NCI-H526 treated with DMSO at 0.1 percent for 48 hours (cell line): ENCODE measurements at regions not wholly inside any gene's neighbourhood (a gene's known extent, or its start where the extent isn't known, plus 50 kb on each side); places are given as distances from the start of the nearest gene placed in this dataset.

ENCODE experiments used
- DNase-seq: peaks from one replicate; lab custom pipeline; 2025; lab: John Stamatoyannopoulos, UW

DNA sequence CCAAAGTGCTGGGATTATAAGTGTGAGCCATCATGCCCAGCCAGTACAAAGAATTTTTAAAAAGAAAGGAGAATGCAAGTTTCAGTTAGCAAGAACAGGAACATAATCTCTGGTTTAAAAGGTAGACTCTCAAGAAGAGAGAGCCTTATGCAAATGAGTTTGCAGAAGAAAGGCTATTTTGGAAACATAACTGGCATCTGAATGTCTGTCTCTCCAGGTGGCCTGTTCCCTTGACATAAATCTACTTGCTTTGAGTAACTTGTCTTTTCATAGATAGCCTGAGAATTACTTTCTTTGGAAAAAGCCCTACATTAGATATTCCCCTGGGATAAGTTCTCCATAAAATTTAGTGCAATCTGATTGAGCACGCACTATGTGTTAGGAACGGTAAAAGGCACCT, 109.6 kb downstream of the ICOS start:
- DNase-seq: no peak

- DNase-seq: no peak
Measured at GRCh38 chr2:204049635-204050034, 113.1 kb downstream of the ICOS start.

DNA sequence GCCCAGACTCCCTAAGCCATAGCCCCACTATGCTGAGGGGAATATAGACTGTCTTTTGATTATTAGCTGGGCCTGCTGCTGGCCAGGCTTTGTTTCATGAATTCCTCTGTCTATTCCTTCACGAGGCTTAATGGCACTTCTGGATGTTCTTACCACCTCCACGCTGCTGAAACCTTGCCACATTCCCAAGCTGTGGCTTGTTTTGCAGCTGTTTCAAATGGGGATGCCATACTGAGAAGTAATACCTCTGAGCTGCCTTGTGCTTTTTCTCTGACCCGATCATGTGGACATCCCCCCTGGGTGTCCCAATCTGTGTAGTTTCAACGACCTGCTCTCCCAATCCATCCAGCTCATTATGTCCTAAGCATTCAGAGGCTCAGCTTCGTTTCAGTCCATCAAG, 114.1 kb downstream of the ICOS start:
- no peak for DNase-seq

GRCh38 chr2:204051476-204051875, 114.9 kb downstream of the ICOS start:
- DNase-seq: no peak

- no peak for DNase-seq
Measured at GRCh38 chr2:204051984-204052556, 115.5 kb downstream of the ICOS start.

DNA sequence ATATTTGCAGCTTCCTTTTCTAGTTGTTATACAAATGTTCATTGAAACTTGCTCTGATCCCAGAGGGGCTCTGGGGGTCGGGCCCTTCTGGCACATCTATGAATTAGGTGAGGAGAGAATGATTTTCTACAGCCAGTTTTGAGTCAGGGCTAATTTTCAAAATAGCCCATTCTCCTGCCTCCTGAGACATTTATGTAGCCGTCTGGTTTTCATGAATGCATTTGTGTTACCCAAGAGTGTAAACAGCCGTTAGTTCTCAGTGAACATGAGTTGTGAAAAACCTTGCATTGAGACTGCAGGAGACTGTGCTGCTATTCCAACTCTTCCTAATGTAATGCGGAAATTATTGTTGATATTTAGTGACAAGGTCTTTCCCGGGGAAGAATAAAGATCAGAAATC, 122.5 kb downstream of the ICOS start:
- DNase-seq: no peak

DNA sequence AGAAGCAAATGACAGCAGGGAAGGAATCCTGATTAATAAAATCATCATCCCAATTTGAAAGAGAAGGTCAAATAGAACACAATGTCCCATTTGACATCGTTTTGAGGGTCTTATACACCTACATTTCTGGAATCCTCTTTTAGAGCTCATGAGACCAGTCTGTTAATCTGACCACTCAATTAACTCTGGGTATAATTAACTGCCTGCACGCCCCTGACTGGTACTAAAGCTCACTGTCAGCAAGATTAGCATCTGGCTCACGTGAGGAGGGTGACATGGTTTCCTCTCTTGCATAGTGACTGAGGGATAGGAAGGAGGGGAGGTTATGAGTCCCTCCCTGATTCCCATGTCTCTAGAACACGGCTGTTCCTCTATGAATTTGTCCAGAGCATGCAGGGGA, 124.3 kb downstream of the ICOS start:
- DNase-seq: no peak

- no peak for DNase-seq
Measured at GRCh38 chr2:204061241-204061640, 124.7 kb downstream of the ICOS start.

- DNase-seq: no peak
Measured at GRCh38 chr2:204064119-204064518, 127.6 kb downstream of the ICOS start.

GRCh38 chr2:204065566-204065965, 129.0 kb downstream of the ICOS start:
- DNase-seq: no peak

DNA sequence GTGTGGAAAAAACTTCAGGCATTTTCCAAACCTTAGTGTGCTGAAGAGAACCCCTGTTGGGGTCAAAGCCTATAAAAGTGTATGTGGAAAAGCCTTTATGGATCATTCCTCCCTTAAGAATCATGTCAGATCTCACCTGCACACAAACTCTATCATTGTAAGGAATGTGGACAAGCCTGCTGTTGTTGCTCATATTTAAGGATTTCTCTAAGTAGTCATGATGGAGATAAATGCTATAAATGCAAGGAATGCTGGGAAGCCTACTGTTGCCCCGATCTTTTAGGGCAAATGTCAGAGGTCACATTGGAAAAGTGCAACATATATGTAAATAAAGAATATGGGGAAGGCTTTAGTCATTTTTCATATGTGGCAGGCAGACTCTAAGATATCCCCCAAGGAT, 129.5 kb downstream of the ICOS start:
- DNase-seq: no peak

DNA sequence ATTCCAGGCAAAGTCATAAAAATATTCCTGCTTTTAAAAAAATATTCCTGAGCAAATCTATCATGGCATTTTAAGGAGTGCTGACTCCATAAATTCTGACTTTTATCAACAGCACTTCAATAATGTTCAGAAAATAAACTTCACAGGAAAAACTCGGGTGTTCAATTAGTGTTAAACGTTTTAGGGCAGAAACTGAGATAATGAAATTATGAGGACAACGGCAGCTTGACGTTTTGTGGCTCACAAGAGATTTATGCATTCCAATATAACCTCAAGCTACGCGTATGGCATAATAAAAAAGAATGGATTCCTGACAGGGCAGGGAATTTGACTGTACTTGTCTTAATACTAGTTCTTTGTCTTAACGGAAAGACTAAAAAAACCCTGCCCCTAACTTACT, 133.2 kb downstream of the ICOS start:
- no peak for DNase-seq

DNA sequence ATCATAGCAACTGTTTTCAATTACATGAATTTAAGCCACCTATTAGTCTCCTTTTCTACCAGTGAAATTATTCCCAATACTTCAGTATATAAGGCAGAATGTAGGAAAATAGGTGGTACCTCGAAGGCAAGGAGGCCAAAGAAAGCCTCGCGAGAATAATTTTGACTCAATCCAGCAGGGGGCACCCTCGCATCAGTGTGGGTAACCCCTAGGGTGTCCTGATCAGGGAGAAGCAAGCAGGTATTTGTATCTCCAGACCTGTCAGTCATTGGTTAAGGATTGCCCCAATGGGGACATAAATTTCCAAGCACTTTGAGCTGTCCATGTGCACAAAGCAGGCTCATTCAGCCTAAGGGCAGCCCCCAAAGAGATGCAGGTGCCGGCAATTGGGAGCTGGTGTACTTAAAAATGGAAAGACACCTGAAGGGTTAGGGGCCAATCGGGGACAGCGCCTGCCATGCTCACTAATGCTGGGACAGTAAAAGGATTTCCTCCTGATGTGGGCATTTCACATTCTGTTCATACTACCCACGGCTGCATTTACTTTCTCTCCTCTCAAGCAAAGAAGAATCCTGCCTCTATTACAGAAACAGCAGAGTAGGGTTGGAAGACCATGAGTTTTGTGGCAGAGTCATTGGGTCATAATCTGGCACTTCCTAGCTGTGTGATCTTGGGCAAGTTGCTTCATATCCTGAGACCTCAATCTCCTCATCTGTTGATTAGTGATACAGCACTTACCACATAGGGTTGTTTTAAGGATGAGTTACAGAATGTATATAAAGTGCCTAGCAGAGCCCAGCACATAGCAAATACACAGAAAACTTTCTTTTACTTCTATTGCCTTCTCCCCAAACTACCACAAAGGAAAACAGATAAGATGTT, 136.1 kb downstream of the ICOS start:
- DNase-seq: no peak

- no peak for DNase-seq
Measured at GRCh38 chr2:204074456-204074855, 137.9 kb downstream of the ICOS start.

- no peak for DNase-seq
Measured at GRCh38 chr2:204078003-204078698, 141.6 kb downstream of the ICOS start.

DNA sequence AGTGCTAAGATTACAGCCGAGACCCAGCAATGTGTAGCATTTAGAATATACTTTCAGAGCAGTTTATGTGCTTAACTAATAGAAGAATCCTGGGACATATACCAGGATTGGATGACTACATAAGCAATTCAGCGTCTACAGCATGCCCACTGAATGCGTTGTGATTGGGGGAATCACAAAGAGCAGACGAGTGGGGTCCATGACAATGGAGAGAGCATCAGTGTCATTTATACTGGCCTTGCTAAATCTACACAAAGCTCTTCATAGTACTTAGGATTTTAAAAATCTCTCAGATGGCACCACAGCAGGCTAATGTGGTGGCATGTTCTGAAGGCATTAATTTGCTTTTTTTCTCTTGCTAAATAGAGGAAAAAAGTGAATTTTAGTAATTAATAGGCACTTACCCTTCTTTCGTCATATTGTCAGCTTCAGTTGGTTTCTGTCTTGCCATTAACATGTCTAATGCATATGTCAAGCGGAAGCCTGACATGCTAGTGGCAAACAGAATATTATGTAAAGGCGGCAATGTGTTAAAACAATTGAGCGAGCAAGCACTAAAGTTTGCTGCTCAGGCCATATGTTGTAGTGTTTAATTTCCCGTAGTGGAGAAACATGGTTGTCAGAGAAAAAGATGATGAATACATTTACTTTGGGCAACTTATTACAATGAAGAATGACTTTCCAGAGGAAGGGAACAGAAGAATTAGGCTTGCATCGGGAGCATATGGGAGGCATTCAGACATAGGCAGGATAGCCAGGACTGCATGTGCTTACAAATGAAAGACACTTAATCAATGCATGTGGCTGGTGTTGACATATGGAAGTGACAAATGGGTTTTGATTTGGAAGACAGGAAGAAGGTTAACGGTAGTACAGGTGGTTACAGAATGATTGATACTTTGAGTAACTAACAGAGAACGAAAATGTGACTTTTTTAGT, 145.2 kb downstream of the ICOS start:
- DNase-seq: no peak

- no peak for DNase-seq
Measured at GRCh38 chr2:204086167-204086566, 149.6 kb downstream of the ICOS start.

GRCh38 chr2:204089105-204089504, 152.5 kb downstream of the ICOS start:
- no peak for DNase-seq

GRCh38 chr2:204089574-204089973, 153.0 kb downstream of the ICOS start:
- DNase-seq: no peak

GRCh38 chr2:204090021-204090420, 153.5 kb downstream of the ICOS start:
- no peak for DNase-seq

DNA sequence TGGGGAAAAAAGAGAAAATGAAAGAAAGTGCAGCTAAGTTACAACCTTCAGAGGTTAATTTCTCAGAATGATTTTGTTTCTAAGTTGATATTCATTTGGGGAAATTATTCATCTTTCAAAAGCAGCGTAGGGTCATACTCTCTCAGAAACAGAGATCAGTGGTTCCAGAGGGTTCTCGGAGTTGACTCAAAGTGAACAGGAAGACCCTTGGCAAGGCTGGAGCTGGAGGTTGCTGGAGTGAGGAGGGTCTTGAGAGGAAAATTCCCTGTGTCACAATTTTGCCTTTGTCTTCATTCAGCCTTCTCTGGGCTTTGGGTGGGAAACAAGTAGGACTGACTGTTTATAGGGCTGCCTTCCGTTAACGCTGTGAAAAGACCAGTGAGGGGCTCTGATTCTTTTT, 168.2 kb downstream of the ICOS start:
- no peak for DNase-seq

DNA sequence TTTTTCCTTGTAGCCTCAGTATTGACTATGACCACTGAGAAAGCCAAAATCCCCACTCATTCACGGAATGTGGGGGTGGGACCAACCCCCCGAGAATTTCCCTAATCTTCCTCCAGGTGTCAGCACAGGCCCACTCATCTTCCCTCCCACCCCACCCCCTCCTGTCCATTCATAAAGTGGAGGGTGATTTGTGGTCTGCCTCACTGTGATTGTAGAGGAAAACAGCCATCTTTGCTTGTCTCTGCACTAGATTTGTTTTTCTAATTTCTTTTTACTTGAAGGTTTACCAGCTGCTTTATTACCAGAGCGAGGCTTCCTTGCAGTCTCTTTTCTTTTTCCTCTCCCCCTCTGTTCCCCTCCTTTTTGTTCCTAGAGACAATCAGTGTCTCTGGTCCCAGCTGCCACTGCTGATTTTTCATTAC, 171.8 kb downstream of the ICOS start:
- no peak for DNase-seq
